ENCODE measurements at regions not wholly inside any gene's neighbourhood (a gene's known extent, or its start where the extent isn't known, plus 50 kb on each side); places are given as distances from the start of the nearest gene placed in this dataset.
"Not testable (repeated sequence)": the region's sequence is repeated elsewhere in the genome, so short reads cannot be mapped to it uniquely, and the experiment has no call there.

DNA sequence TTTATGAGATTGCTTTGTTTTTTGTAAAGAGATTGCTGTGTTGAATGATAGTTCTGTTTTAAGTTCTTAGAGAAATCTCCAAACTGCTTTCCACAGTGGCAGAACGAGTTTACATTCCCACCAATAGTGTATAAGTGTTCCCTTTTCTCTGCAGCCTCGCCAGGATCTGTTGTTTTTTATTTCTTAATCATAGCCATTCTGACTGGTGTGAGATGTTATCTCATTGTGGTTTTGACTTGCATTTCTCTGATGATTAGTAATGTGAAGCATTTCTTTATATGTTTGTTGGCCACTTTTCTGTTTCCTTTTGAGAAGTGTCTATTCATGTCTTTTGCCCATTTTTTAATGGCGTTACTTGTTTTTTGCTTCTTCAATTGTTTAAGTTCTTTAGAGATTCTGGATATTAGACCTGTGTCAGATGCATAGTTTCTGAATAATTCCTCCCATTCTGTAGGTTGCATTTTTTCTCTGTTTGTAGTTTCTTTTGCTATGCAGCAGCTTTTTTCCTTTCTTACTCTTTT lies 74.3 kb upstream of the NBPF12 start:
- TF ChIP-seq ZNF274 (IDR thresholded peaks at IDR 0.05; ENCODE audit: low read depth, low read length); YY1 (IDR thresholded peaks at IDR 0.05; ENCODE audit: insufficient read depth, insufficient read length); SUZ12 (IDR thresholded peaks at IDR 0.05; ENCODE audit: extremely low read depth, insufficient read depth, insufficient read length): not testable (repeated sequence)
